ENCODE measurements at regions not wholly inside any gene's neighbourhood (a gene's known extent, or its start where the extent isn't known, plus 50 kb on each side); places are given as distances from the start of the nearest gene placed in this dataset.

GRCh38 chr16:87218281-87219055 lies 98.7 kb downstream of the C16orf95 start:
- Histone ChIP-seq H3K27me3 (replicated peaks; ENCODE audit: insufficient read depth, low read depth, low read length, poor library complexity) (no peaks in the 10 kb centered on the region), H3K36me3 (ENCODE audit: insufficient read depth, low read length, poor library complexity, severe bottlenecking) (no peaks in the 10 kb centered on the region), H3K9me3 (ENCODE audit: low read depth, low read length, poor library complexity, severe bottlenecking) (no peaks in the 10 kb centered on the region), H3K4me1 (ENCODE audit: insufficient read depth, low read length, poor library complexity, severe bottlenecking) (no peaks in the 10 kb centered on the region), H3K27ac (ENCODE audit: low read depth, low read length, poor library complexity, severe bottlenecking) (no peak overlapping the region), H3K4me3 (ENCODE audit: low read depth, low read length, poor library complexity, severe bottlenecking) (no peak overlapping the region)
- no peak for TF ChIP-seq CTCF (conservative IDR thresholded peaks at IDR 0.05; ENCODE audit: low read depth, low read length)
- no peak for TF ChIP-seq EZH2 (IDR thresholded peaks at IDR 0.05; ENCODE audit: borderline replicate concordance, low read depth, low read length, poor library complexity, severe bottlenecking)
- no peak for DNase-seq (ENCODE audit: low spot score)
- POLR2A ChIA-PET (ENCODE audit: low non-redundant PET): no interaction called here
- CTCF ChIA-PET: no interaction called here
- intact Hi-C loops (cut with micrococcal nuclease; ENCODE audit: unreplicated experiment): no loop called here
- no TSS peak for BruUV-seq (replicated peaks)

- no TSS peak for BruUV-seq (replicated peaks)
- H3K27me3 ChIP-seq (replicated peaks; ENCODE audit: insufficient read depth, low read depth, low read length, poor library complexity): no peaks in the 10 kb centered on the region
- ChIA-PET CTCF (no interaction called here), POLR2A (ENCODE audit: low non-redundant PET) (no interaction called here)
- DNase-seq (ENCODE audit: low spot score): no peak
- H3K4me1 ChIP-seq (ENCODE audit: insufficient read depth, low read length, poor library complexity, severe bottlenecking): no peaks in the 10 kb centered on the region
- no peak overlapping the region for H3K27ac ChIP-seq (ENCODE audit: low read depth, low read length, poor library complexity, severe bottlenecking)
- H3K9me3 ChIP-seq (ENCODE audit: low read depth, low read length, poor library complexity, severe bottlenecking): no peaks in the 10 kb centered on the region
- intact Hi-C loops (cut with micrococcal nuclease; ENCODE audit: unreplicated experiment): no loop called here
- no peak overlapping the region for H3K4me3 ChIP-seq (ENCODE audit: low read depth, low read length, poor library complexity, severe bottlenecking)
- no peaks in the 10 kb centered on the region for H3K36me3 ChIP-seq (ENCODE audit: insufficient read depth, low read length, poor library complexity, severe bottlenecking)
- TF ChIP-seq CTCF (conservative IDR thresholded peaks at IDR 0.05; ENCODE audit: low read depth, low read length): no peak
- no peak for TF ChIP-seq EZH2 (IDR thresholded peaks at IDR 0.05; ENCODE audit: borderline replicate concordance, low read depth, low read length, poor library complexity, severe bottlenecking)
Measured at GRCh38 chr16:87219287-87219909, 97.8 kb downstream of the C16orf95 start.

- no peak for DNase-seq (ENCODE audit: low spot score)
- ChIA-PET POLR2A (ENCODE audit: low non-redundant PET) (no interaction called here), CTCF (no interaction called here)
- BruUV-seq (replicated peaks): no TSS peak
- no peaks in the 10 kb centered on the region for H3K9me3 ChIP-seq (ENCODE audit: low read depth, low read length, poor library complexity, severe bottlenecking)
- TF ChIP-seq EZH2 (IDR thresholded peaks at IDR 0.05; ENCODE audit: borderline replicate concordance, low read depth, low read length, poor library complexity, severe bottlenecking): no peak
- no peak for TF ChIP-seq CTCF (conservative IDR thresholded peaks at IDR 0.05; ENCODE audit: low read depth, low read length)
- H3K27ac ChIP-seq (ENCODE audit: low read depth, low read length, poor library complexity, severe bottlenecking): no peak overlapping the region
- H3K27me3 ChIP-seq (replicated peaks; ENCODE audit: insufficient read depth, low read depth, low read length, poor library complexity): no peaks in the 10 kb centered on the region
- no peak overlapping the region for H3K4me3 ChIP-seq (ENCODE audit: low read depth, low read length, poor library complexity, severe bottlenecking)
- intact Hi-C loops (cut with micrococcal nuclease; ENCODE audit: unreplicated experiment): no loop called here
- no peaks in the 10 kb centered on the region for H3K36me3 ChIP-seq (ENCODE audit: insufficient read depth, low read length, poor library complexity, severe bottlenecking)
- no peaks in the 10 kb centered on the region for H3K4me1 ChIP-seq (ENCODE audit: insufficient read depth, low read length, poor library complexity, severe bottlenecking)
Measured at GRCh38 chr16:87221633-87222032, 95.6 kb downstream of the C16orf95 start.
